GM12878 (cell line): ENCODE measurements at regions not wholly inside any gene's neighbourhood (a gene's known extent, or its start where the extent isn't known, plus 50 kb on each side); places are given as distances from the start of the nearest gene placed in this dataset.

Experiments used
- ATAC-seq: fragments of 200-7000 bp; cut with Tn5 transposase; 3 replicates; pipeline ENCODE4 v1.9.1; 2020; ENCODE audit warnings: mild to moderate bottlenecking, moderate library complexity
- BruUV-seq: library from RNA; stranded (reverse); fragments of 400-500 nt; replicated peaks from 2 replicates; lab custom pipeline; 2021; lab: Mats Ljungman, UMichigan
- CTCF ChIA-PET: fragments of 300-600 bp; sonication (Branson Sonifier 250); formaldehyde crosslinking; extraction: SDS; loops from one replicate; lab custom pipeline; 2021; ENCODE audit warnings: inconsistent platforms; lab: Yijun Ruan, JAX
- POLR2A ChIA-PET: fragments of 350-600 bp; formaldehyde crosslinking; extraction: SDS; loops from one replicate; lab custom pipeline; 2021; ENCODE audit warnings: inconsistent platforms; lab: Charles Lee
- RAD21 ChIA-PET: fragments of 300-600 bp; sonication (Branson Sonifier 250); formaldehyde crosslinking; loops from one replicate; lab custom pipeline; 2023; ENCODE audit warnings: antibody characterized with exemption; ENCODE audit not compliant: unreplicated experiment; lab: Charles Lee
- SMC1A ChIA-PET: fragments of 300-600 bp; sonication (Branson Sonifier 250); formaldehyde crosslinking; loops from one replicate; lab custom pipeline; 2023; ENCODE audit not compliant: unreplicated experiment, uncharacterized antibody; lab: Charles Lee
- DNase-seq: peaks from one replicate; pipeline ENCODE4 v3.0.0-alpha.2; 2011; ENCODE audit warnings: low read depth, low spot score
- FAIRE-seq: peaks from 3 replicates; lab custom pipeline; 2011; peaks lifted over from hg19 to GRCh38; lab: Jason Lieb, UNC
- H2AFZ ChIP-seq: 2 replicates; pipeline ENCODE4 v1.6.0; 2011; ENCODE audit warnings: low read depth, low read length, control low read depth; ENCODE audit not compliant: control insufficient read depth
- H3K27ac ChIP-seq: 2 replicates; pipeline ENCODE4 v1.5.1; 2011; ENCODE audit warnings: control low read depth; ENCODE audit not compliant: control insufficient read depth, insufficient read depth
- H3K27me3 ChIP-seq, 2 experiments: replicated peaks in 1 of 2; 2 replicates each; pipeline versions ENCODE4 v1.6.0 to v1.6.1; 2011; ENCODE audit warnings: low read length in 1 of 2; ENCODE audit not compliant: control insufficient read depth in 2 of 2, insufficient read depth in 2 of 2
- H3K36me3 ChIP-seq, 2 experiments: 2 replicates each; pipeline ENCODE4 v1.5.1; 2011; ENCODE audit warnings: low read length in 1 of 2; ENCODE audit not compliant: control insufficient read depth in 2 of 2, insufficient read depth in 2 of 2
- H3K4me1 ChIP-seq: 2 replicates; pipeline ENCODE4 v1.6.1; 2011; ENCODE audit warnings: mild to moderate bottlenecking, low read length, moderate library complexity, mixed read lengths; ENCODE audit not compliant: control insufficient read depth, insufficient read depth
- H3K4me2 ChIP-seq: 2 replicates; pipeline ENCODE4 v1.6.0; 2011; ENCODE audit warnings: control low read depth; ENCODE audit not compliant: control insufficient read depth, insufficient read depth
- H3K4me3 ChIP-seq: fragments of 200-600 bp; sonication (generic); 2 replicates; pipeline ENCODE4 v1.5.1; 2016
- H3K79me2 ChIP-seq: 2 replicates; pipeline ENCODE4 v1.6.0; 2011; ENCODE audit warnings: low read length; ENCODE audit not compliant: control insufficient read depth, insufficient read depth
- H3K9ac ChIP-seq: 2 replicates; pipeline ENCODE4 v1.8.0; 2011; ENCODE audit warnings: low read length, control low read depth, mixed read lengths; ENCODE audit not compliant: control insufficient read depth, insufficient read depth
- H3K9me3 ChIP-seq: replicated peaks from 3 replicates; pipeline ENCODE4 v1.5.1; 2011; ENCODE audit warnings: mild to moderate bottlenecking, low read length; ENCODE audit not compliant: control insufficient read depth, insufficient read depth
- H4K20me1 ChIP-seq: 2 replicates; pipeline ENCODE4 v1.6.0; 2011; ENCODE audit not compliant: control insufficient read depth, insufficient read depth
- ATF7 ChIP-seq: fragments of 450-650 bp; IDR thresholded peaks from 2 replicates; pipeline ENCODE4 v1.6.1; 2016; ENCODE audit warnings: low read depth, mild to moderate bottlenecking
- FOXM1 ChIP-seq: IDR thresholded peaks from 2 replicates; pipeline ENCODE4 v1.6.1; 2012; ENCODE audit warnings: low read depth, mild to moderate bottlenecking, inconsistent platforms, low read length, moderate library complexity
- IKZF2 ChIP-seq, 2 experiments: fragments of 450-650 bp; IDR thresholded peaks; 2 replicates each; pipeline ENCODE4 v1.6.1; 2017; ENCODE audit warnings: mild to moderate bottlenecking in 2 of 2, moderate library complexity in 2 of 2
- IRF3 ChIP-seq: fragments of 450-650 bp; IDR thresholded peaks from 2 replicates; pipeline ENCODE4 v1.6.1; 2014; ENCODE audit warnings: mild to moderate bottlenecking
- SPI1 ChIP-seq: IDR thresholded peaks from 2 replicates; pipeline ENCODE4 v1.6.1; 2011; ENCODE audit warnings: low read depth, mild to moderate bottlenecking, low read length, moderate library complexity, borderline replicate concordance; ENCODE audit not compliant: insufficient read depth
- ZNF217 ChIP-seq: fragments of 450-650 bp; IDR thresholded peaks from 2 replicates; pipeline ENCODE4 v1.6.1; 2017; ENCODE audit warnings: antibody characterized with exemption, mild to moderate bottlenecking
- ZNF687 ChIP-seq: fragments of 450-650 bp; IDR thresholded peaks from 2 replicates; pipeline ENCODE4 v1.6.1; 2017; ENCODE audit warnings: mild to moderate bottlenecking, moderate library complexity
- WGBS: methylation state at CpG from one replicate; pipeline ENCODE4 v1.1.6; 2016; ENCODE audit warnings: low lambda C conversion rate; ENCODE audit not compliant: insufficient replicate concordance, insufficient coverage; ENCODE audit errors: missing lambda C conversion rate; 5-methylcytosine and 5-hydroxymethylcytosine counted together
- in situ Hi-C: fragments of 300-500 bp; cut with MboI; formaldehyde crosslinking; loops from 9 replicates; pipeline ENCODE4 v1.14.3; 2018; ENCODE audit warnings: mixed read lengths
- intact Hi-C: fragments of 100-400 bp; cut with micrococcal nuclease; formaldehyde crosslinking; loops from one replicate; pipeline ENCODE4 v1.14.2; 2022; ENCODE audit not compliant: unreplicated experiment
- TF ChIP-seq, protein P1 (sequence below): IDR thresholded peaks from 2 replicates; pipeline ENCODE4 v1.6.1; 2011; ENCODE audit warnings: low read depth, low read length, improper control_type of control experiment, borderline replicate concordance

DNA sequence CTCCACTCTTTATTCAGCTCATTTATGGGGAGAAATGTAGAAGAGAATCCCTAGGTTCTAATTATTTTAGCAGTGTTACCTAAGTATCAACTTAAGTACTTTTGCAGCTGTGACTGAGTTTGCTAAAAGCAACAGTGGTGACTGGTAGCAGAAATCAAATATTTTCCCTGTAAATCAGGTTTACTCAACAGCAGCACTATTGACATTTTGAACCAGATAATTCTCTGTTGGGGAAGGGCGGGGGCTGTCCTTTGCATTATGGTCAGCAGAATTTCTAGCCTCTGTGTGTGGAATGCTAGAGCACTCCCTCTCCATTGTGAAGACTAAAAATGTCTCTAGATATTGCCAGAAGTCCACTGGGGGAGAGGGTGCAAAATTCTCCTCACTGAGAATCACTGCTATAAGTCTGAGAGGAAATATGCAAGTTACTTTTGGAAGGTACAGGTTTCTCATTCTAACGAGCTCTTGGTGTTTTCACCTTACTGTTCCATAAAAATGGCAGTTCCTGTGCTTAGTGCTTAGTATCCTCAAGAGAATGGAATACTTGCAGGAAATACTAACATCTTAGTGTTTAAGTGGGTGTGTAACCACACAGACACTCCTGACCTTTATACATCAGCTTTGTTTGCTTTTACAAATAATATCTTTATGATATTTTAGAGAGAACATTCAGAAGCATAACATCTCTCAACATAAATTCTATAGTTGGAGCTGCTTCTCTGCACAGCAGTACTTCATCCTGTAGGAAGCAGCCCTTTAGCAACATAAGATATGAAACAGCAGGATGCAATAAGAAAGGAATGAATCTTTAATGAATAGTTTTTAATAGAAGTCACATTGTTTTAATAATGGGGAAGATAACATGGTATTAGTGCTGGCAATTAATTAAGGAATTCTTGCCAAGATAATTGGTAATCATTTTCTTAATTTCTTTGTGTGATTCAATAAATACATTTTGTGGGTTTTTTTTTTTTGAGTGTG, 246.5 kb upstream of the GOLIM4 start:
- SMC1A ChIA-PET: interaction anchor here (0.6 to 0.8 kb wide), 2 partner anchors 9 to 13 kb away, joined by 3 read pairs; no protein-coding TSS in a partner anchor
- no peak overlapping the region for H3K27ac ChIP-seq
- no peaks in the 10 kb centered on the region for H3K79me2 ChIP-seq
- no TSS peak for BruUV-seq
- TF ChIP-seq IKZF2 (IDR thresholded peaks at IDR 0.05) (no peak), FOXM1 (no peak)
- TF ChIP-seq, protein P1, sequence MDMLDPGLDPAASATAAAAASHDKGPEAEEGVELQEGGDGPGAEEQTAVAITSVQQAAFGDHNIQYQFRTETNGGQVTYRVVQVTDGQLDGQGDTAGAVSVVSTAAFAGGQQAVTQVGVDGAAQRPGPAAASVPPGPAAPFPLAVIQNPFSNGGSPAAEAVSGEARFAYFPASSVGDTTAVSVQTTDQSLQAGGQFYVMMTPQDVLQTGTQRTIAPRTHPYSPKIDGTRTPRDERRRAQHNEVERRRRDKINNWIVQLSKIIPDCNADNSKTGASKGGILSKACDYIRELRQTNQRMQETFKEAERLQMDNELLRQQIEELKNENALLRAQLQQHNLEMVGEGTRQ: no peak
- TF ChIP-seq, all 136 proteins: peak for 0
- DNase-seq (no peak), FAIRE-seq (no peak), ATAC-seq (no peak)
- RAD21 ChIA-PET: no interaction called here
- Histone ChIP-seq H3K4me1 (no peaks in the 10 kb centered on the region), H4K20me1 (no peaks in the 10 kb centered on the region), H3K4me2 (no peak overlapping the region), H3K27me3 (no peaks in the 10 kb centered on the region), H3K36me3 (no peaks in the 10 kb centered on the region), H3K4me3 (no peak overlapping the region), H2AFZ (no peak overlapping the region), H3K9me3 (no peaks in the 10 kb centered on the region), H3K9ac (no peak overlapping the region)
- intact Hi-C loops (no loop called here), in situ Hi-C loops (no loop called here)
- CTCF ChIA-PET: interaction anchor here (0.6 kb wide), 1 partner anchor 231 kb away, joined by 3 read pairs; no protein-coding TSS in a partner anchor
- WGBS: 0% methylated on average over 2 of the region's 2 CpGs
- POLR2A ChIA-PET: no interaction called here

- H3K9me3 ChIP-seq: no peaks in the 10 kb centered on the region
- no peak overlapping the region for H3K4me2 ChIP-seq
- BruUV-seq: no TSS peak
- POLR2A ChIA-PET: no interaction called here
- intact Hi-C loops: no loop called here
- H3K4me1 ChIP-seq: no peaks in the 10 kb centered on the region
- H3K9ac ChIP-seq: no peak overlapping the region
- H3K79me2 ChIP-seq: no peaks in the 10 kb centered on the region
- ATAC-seq (no peak), DNase-seq (no peak), FAIRE-seq (no peak)
- no peaks in the 10 kb centered on the region for H3K27me3 ChIP-seq
- 74% methylated on average over 3 of the region's 3 CpGs for WGBS
- RAD21 ChIA-PET: no interaction called here
- no peak overlapping the region for H3K4me3 ChIP-seq
- SMC1A ChIA-PET: interaction anchor here (1.0 kb wide), 1 partner anchor 11 kb away, joined by 3 read pairs; no protein-coding TSS in a partner anchor
- no peak overlapping the region for H2AFZ ChIP-seq
- CTCF ChIA-PET: no interaction called here
- no peak overlapping the region for H3K27ac ChIP-seq
- no peaks in the 10 kb centered on the region for H3K36me3 ChIP-seq
- H4K20me1 ChIP-seq: no peaks in the 10 kb centered on the region
- in situ Hi-C loops: no loop called here
- TF ChIP-seq IRF3 (no peak), ATF7 (no peak), ZNF217 (no peak), SPI1 (no peak), ZNF687 (no peak)
These were observed 245.6 kb upstream of the GOLIM4 start for GRCh38 chr3:168341192-168341815.
